ENCODE measurements at regions not wholly inside any gene's neighbourhood (a gene's known extent, or its start where the extent isn't known, plus 50 kb on each side); places are given as distances from the start of the nearest gene placed in this dataset.

DNA sequence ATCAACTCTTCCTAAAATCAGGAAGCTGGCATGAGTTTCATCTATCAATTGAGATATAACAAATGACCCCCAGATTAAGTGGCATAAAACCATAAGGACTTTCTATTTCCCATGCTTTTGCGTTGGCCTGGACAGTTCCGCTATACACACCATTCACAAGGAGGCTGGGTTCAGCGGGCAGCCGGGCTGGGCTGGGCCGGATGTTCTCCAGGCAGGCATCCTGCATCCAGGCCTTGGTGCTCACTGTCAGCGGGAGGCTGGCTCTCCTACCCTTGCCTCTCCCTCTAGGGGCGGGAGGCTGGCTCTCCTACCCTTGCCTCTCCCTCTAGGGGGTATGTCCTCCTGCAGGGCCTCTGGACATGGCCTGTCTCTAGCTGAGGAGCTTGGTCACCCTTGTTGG lies 266.0 kb upstream of the ARRDC4 start:
- Mint-ChIP-seq H3K36me3 (ENCODE audit: unreplicated experiment) (no peaks in the 10 kb centered on the region), H3K4me1 (ENCODE audit: low read depth, unreplicated experiment) (peaks cover 34% of the 10 kb centered on the region), H3K27ac (ENCODE audit: unreplicated experiment) (no peak overlapping the region), H3K27me3 (ENCODE audit: unreplicated experiment) (peaks cover 12% of the 10 kb centered on the region), H3K4me3 (ENCODE audit: unreplicated experiment) (no peak overlapping the region), H3K9me3 (ENCODE audit: unreplicated experiment) (peaks cover 9% of the 10 kb centered on the region)
- no peak for DNase-seq
- TF ChIP-seq, protein P1, sequence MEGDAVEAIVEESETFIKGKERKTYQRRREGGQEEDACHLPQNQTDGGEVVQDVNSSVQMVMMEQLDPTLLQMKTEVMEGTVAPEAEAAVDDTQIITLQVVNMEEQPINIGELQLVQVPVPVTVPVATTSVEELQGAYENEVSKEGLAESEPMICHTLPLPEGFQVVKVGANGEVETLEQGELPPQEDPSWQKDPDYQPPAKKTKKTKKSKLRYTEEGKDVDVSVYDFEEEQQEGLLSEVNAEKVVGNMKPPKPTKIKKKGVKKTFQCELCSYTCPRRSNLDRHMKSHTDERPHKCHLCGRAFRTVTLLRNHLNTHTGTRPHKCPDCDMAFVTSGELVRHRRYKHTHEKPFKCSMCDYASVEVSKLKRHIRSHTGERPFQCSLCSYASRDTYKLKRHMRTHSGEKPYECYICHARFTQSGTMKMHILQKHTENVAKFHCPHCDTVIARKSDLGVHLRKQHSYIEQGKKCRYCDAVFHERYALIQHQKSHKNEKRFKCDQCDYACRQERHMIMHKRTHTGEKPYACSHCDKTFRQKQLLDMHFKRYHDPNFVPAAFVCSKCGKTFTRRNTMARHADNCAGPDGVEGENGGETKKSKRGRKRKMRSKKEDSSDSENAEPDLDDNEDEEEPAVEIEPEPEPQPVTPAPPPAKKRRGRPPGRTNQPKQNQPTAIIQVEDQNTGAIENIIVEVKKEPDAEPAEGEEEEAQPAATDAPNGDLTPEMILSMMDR (IDR thresholded peaks at IDR 0.05; ENCODE audit: partially characterized antibody, unreplicated experiment): no peak

DNA sequence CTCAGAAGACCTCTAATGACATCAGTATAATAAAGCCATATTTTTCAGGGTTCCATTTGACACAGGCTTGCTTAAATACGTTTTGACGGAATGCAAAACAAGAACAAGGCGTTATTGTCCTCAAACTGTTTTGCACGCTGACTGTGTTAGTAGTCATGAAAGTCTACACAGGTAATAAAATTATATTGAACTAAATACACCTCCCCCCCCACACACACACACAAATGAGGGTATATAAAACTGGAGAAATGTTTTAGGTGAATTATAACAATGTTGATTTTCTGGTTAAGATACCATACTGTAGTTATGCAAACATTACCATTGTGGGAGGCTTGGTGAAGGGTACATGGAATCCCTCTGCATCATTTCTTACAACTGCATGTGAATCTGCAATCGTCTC lies 257.1 kb upstream of the ARRDC4 start:
- H3K4me1 Mint-ChIP-seq (ENCODE audit: low read depth, unreplicated experiment): peaks cover 2% of the 10 kb centered on the region
- H3K4me3 Mint-ChIP-seq (ENCODE audit: unreplicated experiment): no peak overlapping the region
- no peak for DNase-seq
- H3K9me3 Mint-ChIP-seq (ENCODE audit: unreplicated experiment): no peaks in the 10 kb centered on the region
- no peak overlapping the region for H3K27ac Mint-ChIP-seq (ENCODE audit: unreplicated experiment)
- TF ChIP-seq, protein P1 (IDR thresholded peaks at IDR 0.05; ENCODE audit: partially characterized antibody, unreplicated experiment): no peak
- no peaks in the 10 kb centered on the region for H3K36me3 Mint-ChIP-seq (ENCODE audit: unreplicated experiment)
- no peaks in the 10 kb centered on the region for H3K27me3 Mint-ChIP-seq (ENCODE audit: unreplicated experiment)

DNA sequence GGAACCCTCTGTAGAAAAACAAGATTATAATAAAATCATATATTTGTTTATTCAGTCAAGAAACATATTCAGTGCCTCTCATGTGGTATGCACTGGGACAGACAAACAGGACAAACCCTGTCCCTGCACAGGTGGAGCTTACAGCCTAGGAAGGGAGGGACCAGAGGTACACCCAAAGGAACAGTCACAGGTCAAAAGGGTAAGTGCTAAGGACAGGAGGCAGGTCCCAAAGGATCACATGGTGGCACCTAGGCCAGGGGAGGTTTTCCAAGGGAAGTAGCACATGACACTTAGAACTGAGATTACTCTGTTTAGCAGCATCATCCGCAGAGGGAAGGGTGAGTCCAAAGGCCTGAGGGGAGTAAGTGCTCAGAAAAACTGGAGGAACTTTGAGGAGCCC lies 254.4 kb upstream of the ARRDC4 start:
- no peak for DNase-seq
- TF ChIP-seq, protein P1 (IDR thresholded peaks at IDR 0.05; ENCODE audit: partially characterized antibody, unreplicated experiment): no peak
- Mint-ChIP-seq H3K4me3 (ENCODE audit: unreplicated experiment) (no peak overlapping the region), H3K27me3 (ENCODE audit: unreplicated experiment) (no peaks in the 10 kb centered on the region), H3K36me3 (ENCODE audit: unreplicated experiment) (peaks cover 6% of the 10 kb centered on the region), H3K9me3 (ENCODE audit: unreplicated experiment) (no peaks in the 10 kb centered on the region), H3K4me1 (ENCODE audit: low read depth, unreplicated experiment) (peaks cover 2% of the 10 kb centered on the region), H3K27ac (ENCODE audit: unreplicated experiment) (no peak overlapping the region)

DNA sequence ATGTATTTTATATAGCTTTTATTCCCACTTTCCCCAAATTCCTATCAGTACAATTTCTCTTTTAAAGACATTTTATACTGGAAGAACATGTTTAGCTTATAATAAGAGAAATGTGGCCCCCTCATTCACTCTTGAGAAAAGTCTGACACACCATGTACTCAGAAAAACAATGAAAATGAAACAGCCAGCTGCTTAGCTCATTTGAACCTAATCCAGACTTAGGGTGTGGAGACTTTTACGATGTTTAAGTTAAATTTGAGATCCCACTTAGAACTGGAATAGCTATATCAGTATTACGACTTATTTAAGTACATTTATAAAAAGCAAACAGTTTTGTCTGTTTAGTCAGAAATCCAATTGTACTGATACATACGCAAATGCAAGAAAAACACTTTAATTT lies 252.3 kb upstream of the ARRDC4 start:
- TF ChIP-seq, protein P1 (IDR thresholded peaks at IDR 0.05; ENCODE audit: partially characterized antibody, unreplicated experiment): no peak
- Mint-ChIP-seq H3K4me3 (ENCODE audit: unreplicated experiment) (no peak overlapping the region), H3K27ac (ENCODE audit: unreplicated experiment) (no peak overlapping the region), H3K4me1 (ENCODE audit: low read depth, unreplicated experiment) (peaks cover 2% of the 10 kb centered on the region), H3K27me3 (ENCODE audit: unreplicated experiment) (no peaks in the 10 kb centered on the region), H3K36me3 (ENCODE audit: unreplicated experiment) (peaks cover 6% of the 10 kb centered on the region), H3K9me3 (ENCODE audit: unreplicated experiment) (no peaks in the 10 kb centered on the region)
- DNase-seq: no peak

DNA sequence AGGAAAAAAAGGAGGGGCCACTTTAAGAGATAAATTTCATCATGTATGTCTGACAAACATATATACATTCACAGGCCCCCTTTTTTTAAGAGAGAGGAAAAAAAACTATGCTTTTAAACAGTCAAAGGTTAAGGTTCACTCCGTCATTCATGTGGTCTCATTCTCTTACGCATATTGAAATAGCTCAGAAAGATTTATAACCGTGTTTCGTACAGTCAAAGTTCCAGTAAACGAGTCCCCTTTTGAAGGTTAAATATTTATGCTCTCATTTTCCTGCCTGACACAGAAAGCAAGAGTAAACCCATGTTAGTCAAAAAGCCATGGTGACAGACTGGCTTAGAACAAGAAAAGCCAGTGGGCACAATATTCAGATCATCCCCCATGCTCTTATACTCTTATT lies 248.0 kb upstream of the ARRDC4 start:
- no peaks in the 10 kb centered on the region for H3K4me1 Mint-ChIP-seq (ENCODE audit: low read depth, unreplicated experiment)
- no peaks in the 10 kb centered on the region for H3K9me3 Mint-ChIP-seq (ENCODE audit: unreplicated experiment)
- TF ChIP-seq, protein P1 (IDR thresholded peaks at IDR 0.05; ENCODE audit: partially characterized antibody, unreplicated experiment): no peak
- H3K4me3 Mint-ChIP-seq (ENCODE audit: unreplicated experiment): no peak overlapping the region
- no peak for DNase-seq
- H3K27ac Mint-ChIP-seq (ENCODE audit: unreplicated experiment): no peak overlapping the region
- no peaks in the 10 kb centered on the region for H3K27me3 Mint-ChIP-seq (ENCODE audit: unreplicated experiment)
- H3K36me3 Mint-ChIP-seq (ENCODE audit: unreplicated experiment): peaks cover 6% of the 10 kb centered on the region

Data from glutamatergic neuron (in vitro differentiated cells).